Hippocampal formation (tissue), 2 donors: ENCODE measurements at regions not wholly inside any gene's neighbourhood (a gene's known extent, or its start where the extent isn't known, plus 50 kb on each side); places are given as distances from the start of the nearest gene placed in this dataset.
"Not testable (repeated sequence)": the region's sequence is repeated elsewhere in the genome, so short reads cannot be mapped to it uniquely, and the experiment has no call there.

Source experiments
- DNase-seq, 2 donors: peaks; one replicate each; lab custom pipeline; 2025; lab: John Stamatoyannopoulos, UW

GRCh38 chrX:122910697-122911096, 273.4 kb upstream of the GRIA3 start:
- no peak for DNase-seq

GRCh38 chrX:122913134-122913533, 270.9 kb upstream of the GRIA3 start:
- DNase-seq, result no peak

GRCh38 chrX:122913764-122914163, 270.3 kb upstream of the GRIA3 start:
- no peak for DNase-seq

- DNase-seq, result no peak
Measured at GRCh38 chrX:122914256-122914655, 269.8 kb upstream of the GRIA3 start.

GRCh38 chrX:122934131-122934530, 249.9 kb upstream of the GRIA3 start:
- DNase-seq, result no peak

- DNase-seq, result no peak
Measured at GRCh38 chrX:122940199-122940598, 243.9 kb upstream of the GRIA3 start.

GRCh38 chrX:122941806-122942205, 242.3 kb upstream of the GRIA3 start:
- no peak for DNase-seq

GRCh38 chrX:122943918-122944317, 240.2 kb upstream of the GRIA3 start:
- DNase-seq, result no peak

GRCh38 chrX:122945328-122945727, 238.8 kb upstream of the GRIA3 start:
- no peak for DNase-seq

- DNase-seq, result no peak
Measured at GRCh38 chrX:122972604-122973003, 211.5 kb upstream of the GRIA3 start.

- DNase-seq, result no peak
Measured at GRCh38 chrX:122982521-122982920, 201.6 kb upstream of the GRIA3 start.

GRCh38 chrX:123002844-123003243, 181.2 kb upstream of the GRIA3 start:
- not testable (repeated sequence) for DNase-seq

GRCh38 chrX:123013141-123013540, 170.9 kb upstream of the GRIA3 start:
- no peak for DNase-seq

- DNase-seq, result no peak
Measured at GRCh38 chrX:123036401-123036800, 147.7 kb upstream of the GRIA3 start.

GRCh38 chrX:123049071-123049625, 134.9 kb upstream of the GRIA3 start:
- no peak for DNase-seq

GRCh38 chrX:123060986-123061385, 123.1 kb upstream of the GRIA3 start:
- DNase-seq, result no peak

- DNase-seq, result no peak
Measured at GRCh38 chrX:123064053-123064452, 120.0 kb upstream of the GRIA3 start.

- no peak for DNase-seq
Measured at GRCh38 chrX:123072686-123073385, 111.2 kb upstream of the GRIA3 start.

- DNase-seq, result no peak
Measured at GRCh38 chrX:123075947-123076561, 108.0 kb upstream of the GRIA3 start.

GRCh38 chrX:123077631-123078030, 106.4 kb upstream of the GRIA3 start:
- no peak for DNase-seq

- no peak for DNase-seq
Measured at GRCh38 chrX:123080065-123080464, 104.0 kb upstream of the GRIA3 start.

GRCh38 chrX:123081776-123082175, 102.3 kb upstream of the GRIA3 start:
- DNase-seq, result no peak

- DNase-seq, result no peak
Measured at GRCh38 chrX:123083924-123084323, 100.2 kb upstream of the GRIA3 start.

GRCh38 chrX:123084797-123085196, 99.3 kb upstream of the GRIA3 start:
- no peak for DNase-seq
